Choroid plexus epithelial cell (primary cell): ENCODE measurements at regions not wholly inside any gene's neighbourhood (a gene's known extent, or its start where the extent isn't known, plus 50 kb on each side); places are given as distances from the start of the nearest gene placed in this dataset.

Experiments used
- DNase-seq: peaks from one replicate; pipeline ENCODE4 v3.0.0-alpha.2; 2010; ENCODE audit warnings: low read depth
- H3K4me3 ChIP-seq: 2 replicates; pipeline ENCODE4 v1.5.1; 2011; ENCODE audit warnings: low read depth, mild to moderate bottlenecking, control low read depth, low read length, moderate library complexity
- CTCF ChIP-seq: conservative IDR thresholded peaks from 2 replicates; pipeline ENCODE4 v1.5.1; 2011; ENCODE audit warnings: low read depth, mild to moderate bottlenecking, control low read depth, inconsistent platforms, low read length, moderate library complexity

DNA sequence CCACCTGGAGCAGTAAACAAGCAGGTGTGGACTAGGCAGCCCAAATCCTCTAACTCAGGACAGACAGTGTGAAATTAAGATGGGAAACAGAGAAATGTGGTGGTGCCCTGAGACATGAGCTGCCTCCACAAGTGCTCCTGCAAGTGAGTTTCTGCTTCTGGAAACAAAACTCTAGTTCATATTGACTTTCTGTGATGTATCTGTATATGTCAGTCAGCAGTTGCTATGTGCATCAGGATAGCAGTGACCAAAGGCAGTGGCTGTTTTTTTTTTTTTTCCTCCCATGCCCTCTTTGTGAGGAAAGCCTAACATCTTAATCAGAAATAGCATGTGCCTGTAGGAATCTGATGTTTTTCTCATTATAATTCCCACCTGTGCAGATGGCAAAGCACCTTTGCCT, 318.4 kb upstream of the SEMA6A start:
- no peak for DNase-seq
- TF ChIP-seq CTCF: no peak
- no peak overlapping the region for H3K4me3 ChIP-seq

GRCh38 chr5:116887104-116887503, 312.5 kb upstream of the SEMA6A start:
- DNase-seq: no peak
- TF ChIP-seq CTCF: no peak

GRCh38 chr5:116885825-116886224, 311.2 kb upstream of the SEMA6A start:
- H3K4me3 ChIP-seq: no peak overlapping the region
- no peak for TF ChIP-seq CTCF

More at GRCh38 chr5:116887104-116887503, 312.5 kb upstream of the SEMA6A start:
- H3K4me3 ChIP-seq: no peak overlapping the region

DNA sequence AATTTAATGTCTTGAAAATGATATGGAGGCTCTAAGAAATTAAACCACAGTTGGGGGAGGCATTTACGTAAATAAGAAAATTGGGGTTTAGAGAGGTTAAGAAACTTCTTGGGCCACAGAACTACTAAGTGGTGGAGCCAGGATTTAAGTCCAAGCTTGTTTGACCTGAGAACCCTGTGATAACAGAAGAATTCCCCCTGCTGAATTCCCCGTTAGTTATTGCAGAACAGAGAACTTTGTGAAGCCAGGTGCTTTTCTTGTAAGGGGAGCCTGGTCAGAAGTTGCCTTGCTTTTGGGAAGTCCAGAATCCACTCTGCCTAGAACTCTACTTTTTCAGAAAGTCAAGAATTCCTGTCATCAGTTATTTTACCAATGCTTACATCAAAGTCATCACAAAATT, 309.3 kb upstream of the SEMA6A start:
- H3K4me3 ChIP-seq: no peak overlapping the region
- TF ChIP-seq CTCF: no peak
- no peak for DNase-seq

More at GRCh38 chr5:116885825-116886224, 311.2 kb upstream of the SEMA6A start:
- DNase-seq: no peak

DNA sequence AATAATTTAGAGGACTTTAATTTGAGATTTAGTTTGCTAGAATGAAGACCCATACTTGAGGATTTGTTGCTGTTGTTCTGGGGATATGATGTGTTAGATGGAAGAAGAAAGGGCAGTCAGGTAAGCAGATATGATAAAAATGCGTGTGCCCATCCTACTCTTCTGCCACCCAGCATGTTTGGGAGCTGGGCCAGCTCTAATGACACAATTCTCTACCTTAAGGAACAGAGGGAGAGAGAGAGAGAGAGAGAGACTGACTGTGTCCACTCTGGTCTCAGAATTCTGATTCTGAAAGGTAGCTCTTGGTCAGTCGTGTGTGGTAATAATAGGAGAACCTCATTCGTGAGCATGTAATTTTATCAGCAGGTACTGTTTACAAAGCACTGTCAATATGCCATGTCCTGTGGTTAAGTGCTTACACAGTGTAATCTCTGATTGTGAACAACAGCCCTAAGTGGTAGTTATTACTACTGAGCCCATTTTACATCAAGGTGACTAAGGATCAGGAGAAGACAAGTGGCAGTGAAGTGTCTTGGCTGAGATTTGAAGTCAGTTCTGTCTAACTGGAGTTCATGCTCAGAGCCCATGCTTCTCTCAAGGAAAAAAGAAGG, 307.4 kb upstream of the SEMA6A start:
- no peak for TF ChIP-seq CTCF
- DNase-seq: no peak
- H3K4me3 ChIP-seq: no peak overlapping the region

- no peak for DNase-seq
- H3K4me3 ChIP-seq: no peak overlapping the region
- no peak for TF ChIP-seq CTCF
These were observed 306.0 kb upstream of the SEMA6A start for GRCh38 chr5:116880601-116881000.

DNA sequence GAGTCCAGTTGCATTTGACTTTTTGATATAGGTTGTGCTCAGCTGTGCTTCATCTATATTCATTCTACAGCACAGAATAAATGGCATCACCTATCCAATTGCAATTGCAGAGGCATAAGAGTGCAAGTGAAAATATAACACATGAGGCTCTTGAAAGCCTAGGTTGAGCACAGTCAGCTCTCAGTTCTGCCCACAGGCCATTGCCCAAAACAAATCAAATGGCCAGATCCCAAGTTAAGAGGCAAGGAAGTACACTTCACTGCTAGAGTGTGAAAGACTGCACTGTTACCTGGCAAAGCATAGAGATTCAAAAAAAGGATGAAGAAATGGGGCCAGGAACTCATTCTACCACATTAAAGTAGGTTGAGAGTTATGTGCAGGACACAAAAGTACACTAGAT, 305.5 kb upstream of the SEMA6A start:
- no peak for TF ChIP-seq CTCF
- no peak overlapping the region for H3K4me3 ChIP-seq

More for the DNA sequence above, 305.5 kb upstream of the SEMA6A start:
- no peak for DNase-seq
